Astrocyte of the cerebellum (primary cell): ENCODE measurements at regions not wholly inside any gene's neighbourhood (a gene's known extent, or its start where the extent isn't known, plus 50 kb on each side); places are given as distances from the start of the nearest gene placed in this dataset.
"Not testable (repeated sequence)": the region's sequence is repeated elsewhere in the genome, so short reads cannot be mapped to it uniquely, and the experiment has no call there.

Source experiments
- DNase-seq: peaks from one replicate; pipeline ENCODE4 v3.0.0-alpha.2; 2011; ENCODE audit warnings: low read depth
- H3K4me3 ChIP-seq: 2 replicates; pipeline ENCODE4 v1.5.1; 2011; ENCODE audit warnings: mild to moderate bottlenecking, low read depth, low read length, moderate library complexity
- in situ Hi-C: cut with HindIII; loops from 2 replicates; pipeline ENCODE4 v1.10.0; 2017; ENCODE audit warnings: low sequenced_read_pairs
- TF ChIP-seq, protein P1 (sequence below): IDR thresholded peaks from 2 replicates; pipeline ENCODE4 v1.5.1; 2012; ENCODE audit warnings: low read length, low read depth, moderate library complexity, mild to moderate bottlenecking; ENCODE audit errors: missing control alignments

DNA sequence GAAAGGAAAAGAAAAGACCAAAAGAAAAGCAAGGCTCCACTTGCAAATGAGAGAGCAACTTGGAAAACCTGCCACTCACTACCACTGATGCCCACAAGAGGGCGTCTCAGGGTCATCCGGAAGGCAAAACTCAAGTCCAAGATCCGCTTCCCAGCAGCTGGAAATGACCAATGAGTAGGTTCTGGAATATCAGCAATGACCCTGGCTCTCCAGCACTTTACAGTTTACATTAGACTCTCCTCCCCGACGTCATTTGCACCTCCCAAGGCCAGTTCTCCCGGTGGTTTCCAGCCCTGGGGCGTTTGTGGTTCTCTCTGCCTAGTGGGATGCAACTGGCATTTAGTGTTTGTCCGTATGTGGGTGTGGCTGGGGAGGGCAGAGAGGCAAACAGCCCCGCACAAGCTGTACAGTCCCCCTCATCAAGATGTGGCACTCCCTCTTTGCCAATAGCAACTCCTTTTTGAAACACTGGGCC, 193.8 kb upstream of the ZNF618 start:
- in situ Hi-C loops, result no loop called here
- DNase-seq, result peak; percentile 77
- TF ChIP-seq, protein P1, sequence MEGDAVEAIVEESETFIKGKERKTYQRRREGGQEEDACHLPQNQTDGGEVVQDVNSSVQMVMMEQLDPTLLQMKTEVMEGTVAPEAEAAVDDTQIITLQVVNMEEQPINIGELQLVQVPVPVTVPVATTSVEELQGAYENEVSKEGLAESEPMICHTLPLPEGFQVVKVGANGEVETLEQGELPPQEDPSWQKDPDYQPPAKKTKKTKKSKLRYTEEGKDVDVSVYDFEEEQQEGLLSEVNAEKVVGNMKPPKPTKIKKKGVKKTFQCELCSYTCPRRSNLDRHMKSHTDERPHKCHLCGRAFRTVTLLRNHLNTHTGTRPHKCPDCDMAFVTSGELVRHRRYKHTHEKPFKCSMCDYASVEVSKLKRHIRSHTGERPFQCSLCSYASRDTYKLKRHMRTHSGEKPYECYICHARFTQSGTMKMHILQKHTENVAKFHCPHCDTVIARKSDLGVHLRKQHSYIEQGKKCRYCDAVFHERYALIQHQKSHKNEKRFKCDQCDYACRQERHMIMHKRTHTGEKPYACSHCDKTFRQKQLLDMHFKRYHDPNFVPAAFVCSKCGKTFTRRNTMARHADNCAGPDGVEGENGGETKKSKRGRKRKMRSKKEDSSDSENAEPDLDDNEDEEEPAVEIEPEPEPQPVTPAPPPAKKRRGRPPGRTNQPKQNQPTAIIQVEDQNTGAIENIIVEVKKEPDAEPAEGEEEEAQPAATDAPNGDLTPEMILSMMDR, result peak; percentile 98
- no peak overlapping the region for H3K4me3 ChIP-seq

DNA sequence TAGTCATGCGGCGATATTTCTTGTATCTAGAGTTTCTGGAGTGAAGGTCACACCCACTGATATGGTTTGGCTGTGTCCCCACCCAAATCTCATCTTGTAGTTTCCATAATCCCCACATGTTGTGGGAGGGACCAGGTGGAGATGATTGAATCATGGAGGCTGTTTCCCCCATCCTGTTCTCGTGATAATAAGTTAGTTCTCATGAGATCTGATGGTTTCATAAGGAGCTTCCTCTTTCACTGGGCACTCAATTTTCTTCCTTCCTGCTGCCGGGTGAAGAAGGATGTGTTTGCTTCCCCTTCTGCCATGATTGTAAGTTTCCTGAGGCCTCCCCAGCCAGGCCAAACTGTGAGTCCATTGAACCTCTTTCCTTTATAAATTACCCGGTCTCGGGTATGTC, 190.5 kb upstream of the ZNF618 start:
- in situ Hi-C loops, DNase-seq, H3K4me3 ChIP-seq: not testable (repeated sequence)

DNA sequence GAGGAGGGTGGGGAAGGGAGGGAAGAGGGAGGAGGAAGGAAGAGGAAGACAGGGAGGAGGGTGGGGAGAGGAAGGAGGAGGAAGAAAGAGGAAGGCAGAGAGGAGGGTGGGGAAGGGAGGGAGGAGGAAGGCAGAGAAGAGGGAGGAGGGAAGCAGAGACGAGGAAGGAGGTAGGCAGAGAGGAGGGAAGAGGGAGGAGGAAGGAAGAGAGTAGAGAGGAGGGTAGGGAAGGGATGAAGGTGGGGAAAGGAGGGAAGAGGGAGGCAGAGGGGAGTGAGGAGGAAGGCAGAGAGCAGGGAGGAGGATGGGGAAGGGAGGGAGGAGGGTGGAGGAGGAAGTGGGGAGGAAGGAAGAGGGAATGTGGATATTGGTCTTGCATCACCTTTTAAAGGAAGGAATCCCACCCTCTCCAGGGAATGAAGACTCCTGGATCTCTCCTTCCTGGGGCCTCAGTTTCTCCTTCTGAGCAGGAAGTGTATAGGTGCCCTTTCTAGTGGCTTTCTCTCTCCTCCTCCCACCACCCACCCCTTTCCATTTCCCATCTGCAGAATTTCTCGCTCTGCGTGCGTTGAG, 188.9 kb upstream of the ZNF618 start:
- TF ChIP-seq, protein P1, result no peak
- in situ Hi-C loops, result no loop called here
- no peak overlapping the region for H3K4me3 ChIP-seq
- no peak for DNase-seq

DNA sequence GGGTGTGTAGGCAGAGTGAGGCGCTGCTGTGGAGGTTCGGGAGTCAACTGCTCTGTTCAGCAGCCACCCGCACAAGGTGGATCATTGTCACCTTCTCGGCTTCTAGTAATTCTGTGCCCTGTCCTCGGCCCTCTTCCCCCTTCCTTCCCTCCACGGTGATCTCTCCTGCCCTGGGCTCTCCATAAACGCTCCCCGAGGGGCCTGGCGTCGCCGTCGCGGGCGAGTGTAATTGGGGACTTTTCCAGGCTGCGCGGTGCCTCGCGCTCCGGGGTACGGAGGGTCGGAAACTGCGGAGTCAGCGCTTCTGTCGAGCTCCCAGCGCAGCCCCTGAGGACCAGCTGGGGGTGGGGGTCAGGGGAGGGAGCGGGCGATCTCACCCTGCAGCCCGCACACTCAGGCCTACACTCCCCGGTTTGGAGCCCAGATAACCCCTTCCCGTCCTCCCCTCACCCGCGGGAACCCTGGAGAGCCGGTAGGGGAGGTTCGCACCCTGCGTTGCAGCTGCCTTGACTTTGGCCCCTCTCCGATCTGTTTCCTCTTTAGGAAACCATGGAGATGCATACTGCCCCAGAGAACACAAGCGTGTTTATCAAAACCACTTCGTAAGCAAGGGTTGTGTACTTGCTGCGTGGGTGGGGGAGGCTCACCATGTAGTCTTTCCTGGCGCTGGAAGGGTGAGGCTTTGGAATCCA, 188.3 kb upstream of the ZNF618 start:
- DNase-seq, result no peak
- in situ Hi-C loops, result no loop called here
- TF ChIP-seq, protein P1, result no peak
- H3K4me3 ChIP-seq, result no peak overlapping the region

DNA sequence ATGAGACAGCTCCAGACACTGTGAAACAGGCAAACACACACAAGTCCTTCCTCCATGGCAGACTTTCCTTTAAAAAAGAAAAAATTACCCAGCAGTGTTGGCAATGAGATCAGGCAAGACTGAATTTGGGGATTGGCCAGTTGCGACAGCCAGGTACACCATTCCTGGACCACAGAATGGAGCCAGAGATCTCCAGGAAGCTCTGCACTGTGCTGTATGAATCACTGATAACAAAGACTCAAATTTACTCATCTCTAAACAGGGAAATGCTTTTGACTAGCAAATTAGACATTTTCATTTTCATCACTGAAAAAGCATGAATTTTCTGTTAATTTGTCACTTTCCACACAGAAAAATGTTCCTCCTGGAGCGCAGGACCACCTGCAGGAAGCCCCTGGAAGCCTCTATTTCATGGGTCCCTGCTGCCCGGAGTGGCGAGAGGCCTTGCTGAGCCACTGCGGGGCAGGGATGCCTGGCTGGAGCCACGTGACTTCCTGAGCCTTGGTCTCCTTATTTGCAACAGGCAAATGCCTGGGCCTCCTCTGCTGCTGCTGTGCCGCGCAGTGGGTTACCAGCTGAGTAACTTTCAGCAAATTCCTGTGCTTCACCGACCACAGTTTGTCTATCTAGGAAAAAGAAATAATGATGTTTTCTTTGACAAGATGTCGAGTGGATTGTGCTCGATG, 185.9 kb upstream of the ZNF618 start:
- DNase-seq, result no peak
- TF ChIP-seq, protein P1, result no peak
- in situ Hi-C loops, result no loop called here
- no peak overlapping the region for H3K4me3 ChIP-seq

DNA sequence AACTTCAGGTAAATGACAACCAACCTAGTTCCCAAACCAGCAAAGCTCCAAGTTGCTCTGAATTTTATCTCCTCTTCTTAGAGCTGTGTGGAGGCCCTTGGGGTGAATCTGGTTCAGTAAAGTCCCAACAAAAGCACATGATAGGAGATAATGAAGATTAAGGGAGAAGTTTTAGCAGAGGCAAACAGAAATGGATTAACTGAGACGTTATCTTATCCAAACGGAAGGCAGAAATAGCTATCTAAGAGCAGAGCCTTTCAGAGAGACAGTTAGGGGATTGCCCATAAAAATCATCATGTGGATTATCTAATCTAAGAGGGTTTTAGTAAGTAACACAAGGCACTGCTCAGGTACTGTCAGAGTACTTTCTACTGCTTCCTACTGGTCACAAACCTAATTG, 183.9 kb upstream of the ZNF618 start:
- DNase-seq, result no peak
- TF ChIP-seq, protein P1, result no peak
- in situ Hi-C loops, result no loop called here
- no peak overlapping the region for H3K4me3 ChIP-seq

DNA sequence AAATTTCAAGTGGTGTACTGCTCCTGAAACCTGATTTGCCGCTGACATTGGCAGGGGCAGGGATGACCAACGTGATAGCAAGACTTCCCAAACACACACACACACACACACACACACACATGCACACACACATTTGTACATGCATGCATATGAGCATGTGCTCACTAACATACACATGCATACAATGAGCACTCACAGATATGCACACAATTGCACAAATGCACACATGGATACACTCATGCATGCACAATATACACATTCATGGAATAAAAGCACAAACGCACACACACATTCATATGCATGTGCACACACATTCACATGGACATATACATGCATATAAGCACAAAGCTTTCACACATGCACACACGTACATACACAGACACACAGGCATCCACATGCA, 181.2 kb upstream of the ZNF618 start:
- DNase-seq, result no peak
- TF ChIP-seq, protein P1, result no peak
- in situ Hi-C loops, result no loop called here
- no peak overlapping the region for H3K4me3 ChIP-seq
